ENCODE measurements at regions not wholly inside any gene's neighbourhood (a gene's known extent, or its start where the extent isn't known, plus 50 kb on each side); places are given as distances from the start of the nearest gene placed in this dataset.

DNA sequence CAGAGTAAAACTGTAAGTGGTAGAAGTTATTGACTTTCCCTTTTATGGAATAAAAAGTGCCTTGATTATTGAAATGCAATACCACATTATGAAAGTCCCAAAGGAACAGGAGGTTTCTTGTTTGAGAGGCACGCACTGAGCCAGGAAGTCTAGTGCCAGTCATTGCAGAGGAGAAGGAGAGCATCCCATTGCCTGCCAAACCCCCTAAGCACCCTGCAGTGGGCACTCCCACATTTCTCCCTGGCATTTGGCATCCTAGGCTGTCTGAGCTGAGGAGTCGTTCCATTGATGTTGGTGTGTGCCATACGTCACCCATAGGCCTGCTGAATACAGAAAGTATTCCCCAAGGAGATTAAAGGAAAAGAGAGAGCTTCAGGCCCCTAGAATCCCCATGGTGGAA, 85.7 kb upstream of the MBNL2 start:
- DNase-seq (ENCODE audit: low read depth, low spot score), result no peak
- in situ Hi-C loops (cut with HindIII; ENCODE audit: low sequenced_read_pairs), result no loop called here
- TF ChIP-seq CTCF (IDR thresholded peaks at IDR 0.05; ENCODE audit: low read depth, low read length), result no peak
- H3K4me3 ChIP-seq (ENCODE audit: low read depth, low read length), result no peak overlapping the region

DNA sequence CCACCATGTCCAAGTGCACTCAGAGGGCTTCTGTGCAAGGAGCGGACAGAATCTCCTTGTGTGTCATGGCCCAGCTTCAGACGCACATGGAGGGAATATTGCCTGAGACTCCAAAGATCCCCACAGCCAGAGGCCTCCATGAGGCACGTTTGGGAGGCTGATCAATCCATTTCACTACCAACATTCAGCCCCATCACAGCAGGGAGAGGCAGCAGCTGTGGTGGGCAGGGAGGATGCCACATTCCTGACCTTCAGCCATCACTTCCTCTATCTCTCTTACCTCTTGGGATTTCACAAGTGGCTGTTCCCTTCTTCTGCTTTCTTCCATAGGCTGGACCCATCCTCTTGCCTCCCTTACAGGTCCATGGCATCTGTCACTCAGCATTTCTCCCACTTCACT, 82.4 kb upstream of the MBNL2 start:
- H3K4me3 ChIP-seq (ENCODE audit: low read depth, low read length), result no peak overlapping the region
- no peak for TF ChIP-seq CTCF (IDR thresholded peaks at IDR 0.05; ENCODE audit: low read depth, low read length)
- in situ Hi-C loops (cut with HindIII; ENCODE audit: low sequenced_read_pairs), result no loop called here
- DNase-seq (ENCODE audit: low read depth, low spot score), result no peak

- in situ Hi-C loops (cut with HindIII; ENCODE audit: low sequenced_read_pairs), result no loop called here
- H3K4me3 ChIP-seq (ENCODE audit: low read depth, low read length), result no peak overlapping the region
- DNase-seq (ENCODE audit: low read depth, low spot score), result no peak
- TF ChIP-seq CTCF (IDR thresholded peaks at IDR 0.05; ENCODE audit: low read depth, low read length), result no peak
These were observed 82.0 kb upstream of the MBNL2 start for GRCh38 chr13:97140131-97140530.

DNA sequence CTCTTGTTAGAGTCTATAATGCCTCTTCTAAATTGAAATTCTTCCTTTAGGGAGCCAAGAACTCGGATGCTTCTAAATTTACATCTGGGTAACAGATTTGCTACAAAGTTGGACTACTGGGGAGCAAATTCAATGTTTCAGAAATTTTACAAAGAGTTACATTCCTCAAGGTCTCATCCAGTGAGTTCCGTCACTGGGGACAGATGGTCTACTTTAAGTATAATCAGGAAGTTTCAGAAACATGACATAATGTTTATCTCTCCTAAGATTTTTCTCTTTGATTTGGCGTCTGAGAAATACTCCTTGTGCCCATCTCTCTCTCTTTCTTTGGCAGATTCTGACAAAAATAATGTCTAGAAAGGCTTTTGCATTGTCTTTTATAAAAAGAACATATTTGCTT, 81.5 kb upstream of the MBNL2 start:
- in situ Hi-C loops (cut with HindIII; ENCODE audit: low sequenced_read_pairs), result no loop called here
- TF ChIP-seq CTCF (IDR thresholded peaks at IDR 0.05; ENCODE audit: low read depth, low read length), result no peak
- DNase-seq (ENCODE audit: low read depth, low spot score), result no peak
- H3K4me3 ChIP-seq (ENCODE audit: low read depth, low read length), result no peak overlapping the region

DNA sequence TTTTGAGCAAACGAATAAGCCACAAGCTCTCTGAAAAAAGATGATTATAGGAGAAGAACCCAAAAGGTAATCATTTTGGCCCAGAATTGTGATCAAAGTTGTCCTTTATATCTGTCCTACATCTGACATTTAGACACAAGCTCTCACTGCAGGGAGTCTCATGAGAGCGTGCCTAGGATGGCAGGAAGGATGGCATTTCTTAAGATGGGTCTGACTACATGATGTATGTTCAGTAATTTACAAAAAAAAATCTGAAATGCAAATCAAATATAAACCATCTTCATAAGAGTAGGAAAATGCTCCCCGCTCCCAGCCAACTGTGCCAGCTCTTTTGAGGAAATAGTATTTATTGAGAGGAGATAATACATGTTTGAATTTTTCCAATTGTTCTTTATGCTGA, 81.0 kb upstream of the MBNL2 start:
- no peak overlapping the region for H3K4me3 ChIP-seq (ENCODE audit: low read depth, low read length)
- no peak for TF ChIP-seq CTCF (IDR thresholded peaks at IDR 0.05; ENCODE audit: low read depth, low read length)
- in situ Hi-C loops (cut with HindIII; ENCODE audit: low sequenced_read_pairs), result no loop called here

GRCh38 chr13:97141564-97142005, 80.5 kb upstream of the MBNL2 start:
- H3K4me3 ChIP-seq (ENCODE audit: low read depth, low read length), result no peak overlapping the region
- peak; percentile 87 for DNase-seq (ENCODE audit: low read depth, low spot score)
- in situ Hi-C loops (cut with HindIII; ENCODE audit: low sequenced_read_pairs), result no loop called here
- TF ChIP-seq CTCF (IDR thresholded peaks at IDR 0.05; ENCODE audit: low read depth, low read length), result no peak

More for the DNA sequence above, 81.0 kb upstream of the MBNL2 start:
- no peak for DNase-seq (ENCODE audit: low read depth, low spot score)

GRCh38 chr13:97142452-97142851, 79.7 kb upstream of the MBNL2 start:
- no peak for TF ChIP-seq CTCF (IDR thresholded peaks at IDR 0.05; ENCODE audit: low read depth, low read length)
- H3K4me3 ChIP-seq (ENCODE audit: low read depth, low read length), result no peak overlapping the region
- DNase-seq (ENCODE audit: low read depth, low spot score), result no peak
- in situ Hi-C loops (cut with HindIII; ENCODE audit: low sequenced_read_pairs), result no loop called here
